ENCODE measurements at regions not wholly inside any gene's neighbourhood (a gene's known extent, or its start where the extent isn't known, plus 50 kb on each side); places are given as distances from the start of the nearest gene placed in this dataset.

GRCh38 chr12:40171501-40171900, 53.3 kb upstream of the LRRK2 start:
- Histone ChIP-seq H3K4me2 (ENCODE audit: insufficient read depth in 1 of 2, low read depth in 2 of 2, low read length in 2 of 2) (no peak overlapping the region), H3K23ac (ENCODE audit: insufficient read length) (no peak overlapping the region), H2BK20ac (ENCODE audit: low read length) (no peak overlapping the region), H2BK15ac (ENCODE audit: low read length) (no peak overlapping the region), H2AK5ac (ENCODE audit: low read depth, low read length) (no peak overlapping the region), H4K8ac (ENCODE audit: extremely low read depth, insufficient read depth, low read length) (no peak overlapping the region), H3K14ac (ENCODE audit: insufficient read length) (no peak overlapping the region), H3K4me1 (replicated peaks in 1 of 4; ENCODE audit: control insufficient read depth in 3 of 4, insufficient read depth in 4 of 4, low read length in 3 of 4) (no peaks in the 10 kb centered on the region), H3K56ac (replicated peaks; ENCODE audit: insufficient read length, low read depth, low read length) (no peak overlapping the region), H3K79me1 (ENCODE audit: low read depth, low read length) (no peaks in the 10 kb centered on the region), H3K9ac (replicated peaks in 1 of 4; ENCODE audit: extremely low read depth in 1 of 4, low read depth in 3 of 4, low read length in 3 of 4) (no peak overlapping the region), H2AFZ (ENCODE audit: low read length) (no peak overlapping the region), H4K91ac (replicated peaks; ENCODE audit: insufficient read length, low read length) (no peak overlapping the region), H3K36me3 (ENCODE audit: control insufficient read depth in 2 of 4, insufficient read depth in 4 of 4, low read length in 3 of 4) (no peaks in the 10 kb centered on the region; a peak in 2 of 8 replicates), H4K5ac (ENCODE audit: insufficient read length, low read depth, low read length) (no peak overlapping the region), H2BK5ac (ENCODE audit: low read depth, low read length) (no peak overlapping the region), H3K23me2 (ENCODE audit: low read depth, low read length) (no peaks in the 10 kb centered on the region), H3K79me2 (ENCODE audit: control insufficient read depth in 1 of 2, insufficient read depth in 2 of 2, low read length in 2 of 2) (no peaks in the 10 kb centered on the region), H3K9me3 (ENCODE audit: insufficient read depth in 2 of 2, low read depth in 1 of 2, low read length in 1 of 2) (peaks cover under 1 to 3% of the 10 kb centered on the region in 2 experiments; a peak in 2 of 4 replicates), H3K4ac (replicated peaks; ENCODE audit: insufficient read length, low read depth, low read length) (no peak overlapping the region), H2BK120ac (replicated peaks; ENCODE audit: low read depth, low read length) (no peak overlapping the region), H3K27me3 (replicated peaks in 1 of 4; ENCODE audit: control insufficient read depth in 3 of 4, extremely low read depth in 1 of 4, insufficient read depth in 3 of 4, low read length in 3 of 4) (no peaks in the 10 kb centered on the region), H3K27ac (ENCODE audit: low read depth, low read length) (no peak overlapping the region), H3K4me3 (ENCODE audit: extremely low read depth in 1 of 4, insufficient read depth in 2 of 4, low read depth in 3 of 4, low read length in 4 of 4) (no peak overlapping the region), H3K18ac (ENCODE audit: extremely low read depth, low read length) (no peak overlapping the region), H2BK12ac (ENCODE audit: low read depth, low read length) (no peak overlapping the region), H4K20me1 (replicated peaks in 1 of 2; ENCODE audit: control insufficient read depth in 1 of 2, insufficient read depth in 2 of 2, low read length in 2 of 2) (no peaks in the 10 kb centered on the region)
- WGBS, 2 experiments (ENCODE audit: extremely low coverage in 1 of 2, insufficient coverage in 1 of 2, insufficient read length in 1 of 2, insufficient replicate concordance in 2 of 2, low coverage in 1 of 2, low lambda C conversion rate in 2 of 2, missing lambda C conversion rate in 1 of 2) = 96% methylated on average over 1 of the region's 1 CpG; no CpG with 5 or more reads in 1 of the 2 experiments
- ChIA-PET POLR2A (ENCODE audit: partially characterized antibody) (no interaction called here), CTCF (ENCODE audit: partially characterized antibody) (interaction anchor here (1.0 kb wide), 1 partner anchor 9 kb away, joined by 4 read pairs; no protein-coding TSS in a partner anchor)
- FAIRE-seq (no peak), DNase-seq (ENCODE audit: low read depth in 1 of 2, low spot score in 2 of 2) (no peak)
- TF ChIP-seq MAX (IDR thresholded peaks at IDR 0.05) (no peak), TAF7 (optimal IDR thresholded peaks at IDR 0.05; ENCODE audit: borderline replicate concordance, low read depth, low read length) (no peak), SIN3A (conservative IDR thresholded peaks at IDR 0.05 in 1 of 2, IDR thresholded peaks at IDR 0.05 in 1 of 2; ENCODE audit: low read depth in 1 of 2, low read length in 2 of 2) (no peak), ASH2L (IDR thresholded peaks at IDR 0.05; ENCODE audit: low read length) (no peak), USF2 (IDR thresholded peaks at IDR 0.05; ENCODE audit: low read length) (no peak)
